Duodenal mucosa (tissue), 2 donors: ENCODE measurements at regions not wholly inside any gene's neighbourhood (a gene's known extent, or its start where the extent isn't known, plus 50 kb on each side); places are given as distances from the start of the nearest gene placed in this dataset.

Experiments
- H3K27ac ChIP-seq: one replicate; pipeline ENCODE4 v1.7.0; 2013; ENCODE audit warnings: low read depth, low read length
- H3K27me3 ChIP-seq, 2 donors: one replicate each; pipeline ENCODE4 v1.7.0; 2013; ENCODE audit warnings: low read length in 2 of 2, control low read depth in 1 of 2; ENCODE audit not compliant: insufficient read depth in 2 of 2, control insufficient read depth in 1 of 2
- H3K36me3 ChIP-seq, 2 donors: one replicate each; pipeline ENCODE4 v1.7.0; 2013; ENCODE audit warnings: low read length in 2 of 2, control low read depth in 1 of 2; ENCODE audit not compliant: insufficient read depth in 2 of 2, control insufficient read depth in 1 of 2
- H3K4me1 ChIP-seq, 2 donors: one replicate each; pipeline ENCODE4 v1.7.0; 2013; ENCODE audit warnings: low read length in 2 of 2, control low read depth in 1 of 2; ENCODE audit not compliant: insufficient read depth in 2 of 2, control insufficient read depth in 1 of 2
- H3K4me3 ChIP-seq, 2 donors: one replicate each; pipeline ENCODE4 v1.7.0; 2013; ENCODE audit warnings: low read length in 2 of 2, low read depth in 1 of 2
- H3K9ac ChIP-seq, 2 donors: one replicate each; pipeline ENCODE4 v1.7.0; 2013; ENCODE audit warnings: low read length in 2 of 2, low read depth in 1 of 2
- H3K9me3 ChIP-seq, 2 donors: one replicate each; pipeline ENCODE4 v1.7.0; 2013; ENCODE audit warnings: low read length in 2 of 2, control low read depth in 1 of 2; ENCODE audit not compliant: control insufficient read depth in 1 of 2

- no peak overlapping the region for H3K9ac ChIP-seq
- H3K27ac ChIP-seq: no peak overlapping the region
- no peaks in the 10 kb centered on the region for H3K4me1 ChIP-seq
- H3K9me3 ChIP-seq: no peaks in the 10 kb centered on the region
- H3K4me3 ChIP-seq: no peak overlapping the region
- no peaks in the 10 kb centered on the region for H3K36me3 ChIP-seq
- H3K27me3 ChIP-seq: no peaks in the 10 kb centered on the region
These were observed 118.7 kb upstream of the LARGE1 start for GRCh38 chr22:34038801-34039555.

- H3K27ac ChIP-seq: no peak overlapping the region
- H3K4me3 ChIP-seq: no peak overlapping the region
- no peaks in the 10 kb centered on the region for H3K27me3 ChIP-seq
- H3K9me3 ChIP-seq: no peaks in the 10 kb centered on the region
- H3K9ac ChIP-seq: no peak overlapping the region
- no peaks in the 10 kb centered on the region for H3K4me1 ChIP-seq
- H3K36me3 ChIP-seq: no peaks in the 10 kb centered on the region
These were observed 125.0 kb upstream of the LARGE1 start for GRCh38 chr22:34045311-34045710.

GRCh38 chr22:34055525-34056200 is 135.4 kb upstream of the LARGE1 start:
- H3K36me3 ChIP-seq: no peaks in the 10 kb centered on the region
- no peaks in the 10 kb centered on the region for H3K4me1 ChIP-seq
- H3K9ac ChIP-seq: no peak overlapping the region
- no peak overlapping the region for H3K27ac ChIP-seq
- H3K4me3 ChIP-seq: no peak overlapping the region
- no peaks in the 10 kb centered on the region for H3K27me3 ChIP-seq
- peaks cover 8 to 15% of the 10 kb centered on the region in 2 donors for H3K9me3 ChIP-seq

- Histone ChIP-seq H3K9me3 (peaks cover 8 to 15% of the 10 kb centered on the region in 2 donors), H3K27ac (no peak overlapping the region), H3K27me3 (no peaks in the 10 kb centered on the region), H3K36me3 (no peaks in the 10 kb centered on the region), H3K4me1 (no peaks in the 10 kb centered on the region), H3K9ac (no peak overlapping the region), H3K4me3 (no peak overlapping the region)
These were observed 137.4 kb upstream of the LARGE1 start for GRCh38 chr22:34057726-34058125.

- H3K27ac ChIP-seq: no peak overlapping the region
- H3K27me3 ChIP-seq: no peaks in the 10 kb centered on the region
- H3K9me3 ChIP-seq: peaks cover 0 to 2% of the 10 kb centered on the region in 2 donors
- no peak overlapping the region for H3K9ac ChIP-seq
- H3K36me3 ChIP-seq: no peaks in the 10 kb centered on the region
- H3K4me3 ChIP-seq: no peak overlapping the region
- H3K4me1 ChIP-seq: no peaks in the 10 kb centered on the region
These were observed 144.4 kb upstream of the LARGE1 start for GRCh38 chr22:34064696-34065095.

- H3K4me1 ChIP-seq: no peaks in the 10 kb centered on the region
- no peak overlapping the region for H3K27ac ChIP-seq
- H3K36me3 ChIP-seq: no peaks in the 10 kb centered on the region
- no peaks in the 10 kb centered on the region for H3K27me3 ChIP-seq
- no peak overlapping the region for H3K4me3 ChIP-seq
- no peaks in the 10 kb centered on the region for H3K9me3 ChIP-seq
- H3K9ac ChIP-seq: no peak overlapping the region
These were observed 146.8 kb upstream of the LARGE1 start for GRCh38 chr22:34067031-34067430.

GRCh38 chr22:34068001-34068400 is 147.7 kb upstream of the LARGE1 start:
- Histone ChIP-seq H3K27ac (no peak overlapping the region), H3K4me1 (no peaks in the 10 kb centered on the region), H3K9ac (no peak overlapping the region), H3K9me3 (no peaks in the 10 kb centered on the region), H3K27me3 (no peaks in the 10 kb centered on the region), H3K4me3 (no peak overlapping the region), H3K36me3 (no peaks in the 10 kb centered on the region)

GRCh38 chr22:34070051-34070450 is 149.8 kb upstream of the LARGE1 start:
- H3K27me3 ChIP-seq: no peaks in the 10 kb centered on the region
- H3K27ac ChIP-seq: no peak overlapping the region
- no peaks in the 10 kb centered on the region for H3K9me3 ChIP-seq
- no peaks in the 10 kb centered on the region for H3K36me3 ChIP-seq
- H3K4me1 ChIP-seq: no peaks in the 10 kb centered on the region
- no peak overlapping the region for H3K9ac ChIP-seq
- no peak overlapping the region for H3K4me3 ChIP-seq

GRCh38 chr22:34070531-34070930 is 150.3 kb upstream of the LARGE1 start:
- Histone ChIP-seq H3K4me3 (no peak overlapping the region), H3K27ac (no peak overlapping the region), H3K27me3 (no peaks in the 10 kb centered on the region), H3K9me3 (no peaks in the 10 kb centered on the region), H3K4me1 (no peaks in the 10 kb centered on the region), H3K9ac (no peak overlapping the region), H3K36me3 (no peaks in the 10 kb centered on the region)

- Histone ChIP-seq H3K9me3 (no peaks in the 10 kb centered on the region), H3K4me1 (no peaks in the 10 kb centered on the region), H3K9ac (no peak overlapping the region), H3K27me3 (no peaks in the 10 kb centered on the region), H3K4me3 (no peak overlapping the region), H3K27ac (no peak overlapping the region), H3K36me3 (no peaks in the 10 kb centered on the region)
These were observed 152.3 kb upstream of the LARGE1 start for GRCh38 chr22:34072585-34072984.
